Astrocyte (in vitro differentiated cells and primary cell): ENCODE measurements at regions not wholly inside any gene's neighbourhood (a gene's known extent, or its start where the extent isn't known, plus 50 kb on each side); places are given as distances from the start of the nearest gene placed in this dataset.

Experiments used
- EZH2 ChIP-seq: IDR thresholded peaks from 2 replicates; pipeline ENCODE4 v1.6.1; 2012; ENCODE audit warnings: mild to moderate bottlenecking, low read length, inconsistent platforms; ENCODE audit not compliant: insufficient read depth
- TF ChIP-seq, protein P1 (sequence below): IDR thresholded peaks from 2 replicates; pipeline ENCODE4 v1.5.1; 2011; ENCODE audit warnings: low read depth, mild to moderate bottlenecking, inconsistent platforms, low read length, moderate library complexity; ENCODE audit not compliant: insufficient read depth

DNA sequence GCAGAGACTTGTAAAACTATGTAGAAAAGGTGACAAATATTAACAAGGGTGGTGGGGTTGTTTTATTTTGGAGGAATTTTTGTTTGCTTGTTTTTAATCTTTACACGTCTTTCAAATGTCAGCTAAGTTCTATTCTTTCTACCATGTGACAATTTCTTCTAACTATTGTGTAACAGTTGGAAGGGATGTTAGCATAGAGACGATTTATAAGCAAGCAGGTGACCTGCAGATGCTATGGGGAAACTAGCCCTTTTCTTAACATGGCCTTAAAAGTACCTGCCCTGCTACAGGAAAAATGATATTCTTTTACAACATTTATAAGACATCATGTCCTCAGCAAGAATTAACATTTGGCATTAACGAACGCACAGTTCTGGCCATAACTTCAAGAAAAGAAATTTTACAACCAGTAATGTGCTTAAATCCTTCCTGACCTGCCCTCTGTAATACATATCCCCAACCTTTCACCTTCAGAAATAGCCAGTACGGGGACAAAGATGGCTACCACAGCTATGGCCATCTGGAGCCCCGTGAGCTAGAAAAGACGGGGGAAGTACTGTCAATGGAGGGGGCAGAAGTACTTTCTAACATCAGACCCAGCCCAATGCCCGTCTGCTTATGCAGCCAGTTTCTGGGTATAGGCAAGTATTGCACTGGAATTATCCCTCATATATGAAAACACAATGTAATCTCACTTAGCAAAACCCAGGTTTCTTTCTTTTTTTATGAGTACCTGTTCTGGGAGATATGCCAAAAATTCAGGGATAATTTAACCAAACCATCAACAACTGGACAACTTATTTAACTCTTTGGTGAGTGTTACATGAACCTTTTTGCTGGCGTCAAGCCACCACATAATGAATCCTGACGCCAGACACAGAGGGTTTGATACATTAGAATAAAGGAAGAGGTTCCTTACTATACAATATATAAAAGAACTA lies 67.7 kb upstream of the NR2F2 start:
- TF ChIP-seq, protein P1, sequence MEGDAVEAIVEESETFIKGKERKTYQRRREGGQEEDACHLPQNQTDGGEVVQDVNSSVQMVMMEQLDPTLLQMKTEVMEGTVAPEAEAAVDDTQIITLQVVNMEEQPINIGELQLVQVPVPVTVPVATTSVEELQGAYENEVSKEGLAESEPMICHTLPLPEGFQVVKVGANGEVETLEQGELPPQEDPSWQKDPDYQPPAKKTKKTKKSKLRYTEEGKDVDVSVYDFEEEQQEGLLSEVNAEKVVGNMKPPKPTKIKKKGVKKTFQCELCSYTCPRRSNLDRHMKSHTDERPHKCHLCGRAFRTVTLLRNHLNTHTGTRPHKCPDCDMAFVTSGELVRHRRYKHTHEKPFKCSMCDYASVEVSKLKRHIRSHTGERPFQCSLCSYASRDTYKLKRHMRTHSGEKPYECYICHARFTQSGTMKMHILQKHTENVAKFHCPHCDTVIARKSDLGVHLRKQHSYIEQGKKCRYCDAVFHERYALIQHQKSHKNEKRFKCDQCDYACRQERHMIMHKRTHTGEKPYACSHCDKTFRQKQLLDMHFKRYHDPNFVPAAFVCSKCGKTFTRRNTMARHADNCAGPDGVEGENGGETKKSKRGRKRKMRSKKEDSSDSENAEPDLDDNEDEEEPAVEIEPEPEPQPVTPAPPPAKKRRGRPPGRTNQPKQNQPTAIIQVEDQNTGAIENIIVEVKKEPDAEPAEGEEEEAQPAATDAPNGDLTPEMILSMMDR = no peak
- no peak for TF ChIP-seq EZH2
